ENCODE measurements at regions not wholly inside any gene's neighbourhood (a gene's known extent, or its start where the extent isn't known, plus 50 kb on each side); places are given as distances from the start of the nearest gene placed in this dataset.

- no peak overlapping the region for H3K27ac ChIP-seq
- H3K4me1 ChIP-seq (ENCODE audit: low read depth, poor library complexity, severe bottlenecking), result no peaks in the 10 kb centered on the region
- H2AFZ ChIP-seq (ENCODE audit: low read depth), result no peak overlapping the region
- no peak overlapping the region for H3K9ac ChIP-seq
- no peak for TF ChIP-seq CTCF (conservative IDR thresholded peaks at IDR 0.05; ENCODE audit: low read depth, low read length)
- H3K4me2 ChIP-seq, result no peak overlapping the region
- H3K27me3 ChIP-seq (ENCODE audit: insufficient read depth, low read depth), result no peaks in the 10 kb centered on the region
- H3K36me3 ChIP-seq (ENCODE audit: insufficient read depth), result no peaks in the 10 kb centered on the region
- no peaks in the 10 kb centered on the region for H4K20me1 ChIP-seq (ENCODE audit: insufficient read depth)
- H3K4me3 ChIP-seq (IDR thresholded peaks at IDR 0.05; ENCODE audit: insufficient read depth, low read depth, low read length), result no peak overlapping the region
- no peaks in the 10 kb centered on the region for H3K79me2 ChIP-seq (ENCODE audit: insufficient read depth, low read depth)
Observed at GRCh38 chr12:4203772-4204376, 69.7 kb upstream of the CCND2 start.

- TF ChIP-seq CTCF (conservative IDR thresholded peaks at IDR 0.05; ENCODE audit: low read depth, low read length), result no peak
- H3K4me1 ChIP-seq (ENCODE audit: low read depth, poor library complexity, severe bottlenecking), result no peaks in the 10 kb centered on the region
- H3K27ac ChIP-seq, result no peak overlapping the region
- no peak overlapping the region for H3K9ac ChIP-seq
- no peaks in the 10 kb centered on the region for H4K20me1 ChIP-seq (ENCODE audit: insufficient read depth)
- no peak overlapping the region for H3K4me3 ChIP-seq (IDR thresholded peaks at IDR 0.05; ENCODE audit: insufficient read depth, low read depth, low read length)
- no peaks in the 10 kb centered on the region for H3K36me3 ChIP-seq (ENCODE audit: insufficient read depth)
- H2AFZ ChIP-seq (ENCODE audit: low read depth), result no peak overlapping the region
- no peak overlapping the region for H3K4me2 ChIP-seq
- no peaks in the 10 kb centered on the region for H3K27me3 ChIP-seq (ENCODE audit: insufficient read depth, low read depth)
- no peaks in the 10 kb centered on the region for H3K79me2 ChIP-seq (ENCODE audit: insufficient read depth, low read depth)
Observed at GRCh38 chr12:4202918-4203317, 70.6 kb upstream of the CCND2 start.

GRCh38 chr12:4202487-4202886, 71.1 kb upstream of the CCND2 start:
- Histone ChIP-seq H3K4me3 (IDR thresholded peaks at IDR 0.05; ENCODE audit: insufficient read depth, low read depth, low read length) (no peak overlapping the region), H3K9ac (no peak overlapping the region), H2AFZ (ENCODE audit: low read depth) (no peak overlapping the region), H3K4me1 (ENCODE audit: low read depth, poor library complexity, severe bottlenecking) (no peaks in the 10 kb centered on the region), H3K79me2 (ENCODE audit: insufficient read depth, low read depth) (no peaks in the 10 kb centered on the region), H3K4me2 (no peak overlapping the region), H4K20me1 (ENCODE audit: insufficient read depth) (no peaks in the 10 kb centered on the region), H3K27ac (no peak overlapping the region), H3K36me3 (ENCODE audit: insufficient read depth) (no peaks in the 10 kb centered on the region), H3K27me3 (ENCODE audit: insufficient read depth, low read depth) (no peaks in the 10 kb centered on the region)
- no peak for TF ChIP-seq CTCF (conservative IDR thresholded peaks at IDR 0.05; ENCODE audit: low read depth, low read length)

- Histone ChIP-seq H3K4me2 (no peak overlapping the region), H4K20me1 (ENCODE audit: insufficient read depth) (no peaks in the 10 kb centered on the region), H3K79me2 (ENCODE audit: insufficient read depth, low read depth) (no peaks in the 10 kb centered on the region), H3K9ac (no peak overlapping the region), H3K4me3 (IDR thresholded peaks at IDR 0.05; ENCODE audit: insufficient read depth, low read depth, low read length) (no peak overlapping the region), H3K27me3 (ENCODE audit: insufficient read depth, low read depth) (no peaks in the 10 kb centered on the region), H3K36me3 (ENCODE audit: insufficient read depth) (no peaks in the 10 kb centered on the region), H3K4me1 (ENCODE audit: low read depth, poor library complexity, severe bottlenecking) (no peaks in the 10 kb centered on the region), H3K27ac (no peak overlapping the region), H2AFZ (ENCODE audit: low read depth) (no peak overlapping the region)
- TF ChIP-seq CTCF (conservative IDR thresholded peaks at IDR 0.05; ENCODE audit: low read depth, low read length), result no peak
Observed at GRCh38 chr12:4201333-4202100, 72.0 kb upstream of the CCND2 start.

Data from KMS-11 (cell line).